Esophagus mucosa (tissue), 1 donor: ENCODE measurements at regions not wholly inside any gene's neighbourhood (a gene's known extent, or its start where the extent isn't known, plus 50 kb on each side); places are given as distances from the start of the nearest gene placed in this dataset.

Experiments
- ATAC-seq: fragments of 200-7000 bp; cut with Tn5 transposase; one replicate; pipeline ENCODE4 v1.9.1; 2020
- donor health status: DM: yes; HTN: yes; CAD: no.

- no peak for ATAC-seq
Observed at GRCh38 chr4:162458051-162458450, 294.3 kb upstream of the FSTL5 start.

GRCh38 chr4:162457071-162457865 lies 293.5 kb upstream of the FSTL5 start:
- peak; percentile 77 for ATAC-seq

DNA sequence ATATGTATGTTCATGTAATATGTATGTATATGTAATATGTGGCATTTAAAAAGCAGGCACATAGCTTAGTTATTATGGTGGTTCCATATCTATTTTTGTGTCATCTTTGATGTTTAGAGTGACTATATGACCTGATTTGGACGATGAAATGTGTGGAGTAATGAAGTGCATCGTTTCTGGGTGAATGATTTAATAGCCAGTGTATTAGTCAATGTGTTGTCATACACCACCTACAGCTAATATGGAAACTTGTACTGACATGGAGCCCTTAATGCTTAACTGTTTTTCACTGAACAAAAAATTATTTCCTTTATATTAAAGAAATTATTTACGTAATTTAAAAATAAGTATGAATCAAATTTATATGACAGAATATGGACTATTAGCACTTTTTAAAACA lies 292.3 kb upstream of the FSTL5 start:
- no peak for ATAC-seq

DNA sequence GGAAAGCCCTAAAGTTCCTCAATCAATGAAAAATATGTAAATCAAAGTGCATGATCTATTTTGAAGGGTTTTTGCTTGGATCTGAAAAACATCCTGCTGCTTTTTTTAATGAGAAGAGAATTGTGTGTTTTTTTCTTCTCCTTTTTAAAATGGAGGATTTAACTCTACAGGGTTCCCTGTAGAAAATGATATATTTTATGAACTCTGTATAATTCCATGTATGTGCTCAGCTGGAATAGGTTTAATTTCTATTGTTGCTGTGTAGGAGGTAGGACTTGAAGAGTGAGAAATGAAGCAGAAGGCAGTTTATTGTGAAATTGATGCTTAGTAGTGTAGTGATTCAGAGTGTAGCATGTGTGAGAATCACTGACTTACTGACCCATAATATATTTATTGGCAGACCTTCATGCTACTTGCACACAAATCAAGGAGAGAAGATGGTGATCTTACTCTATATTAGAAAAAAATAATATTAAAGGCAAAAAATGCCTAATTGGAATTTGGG lies 286.8 kb upstream of the FSTL5 start:
- ATAC-seq = no peak

- no peak for ATAC-seq
Observed at GRCh38 chr4:162443510-162443909, 279.7 kb upstream of the FSTL5 start.

GRCh38 chr4:162442128-162442527 lies 278.3 kb upstream of the FSTL5 start:
- no peak for ATAC-seq

DNA sequence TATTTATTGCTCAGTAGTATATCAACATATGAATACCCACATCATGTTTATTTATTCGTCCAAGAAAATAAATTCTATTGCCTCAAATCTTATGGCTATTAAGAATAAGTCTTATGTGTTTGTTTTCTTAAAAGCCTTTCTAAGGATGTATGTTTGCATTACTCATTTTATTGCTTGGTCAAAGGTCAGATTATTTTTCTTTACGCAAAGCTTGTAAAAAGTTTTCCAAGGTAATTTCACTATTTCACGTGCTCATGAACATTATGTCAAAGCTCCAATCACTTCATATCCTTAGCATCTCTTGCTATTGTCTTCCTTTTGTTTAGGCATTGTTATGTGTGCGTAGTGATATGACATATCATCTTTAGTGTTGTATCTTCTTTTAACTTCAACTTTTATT lies 258.5 kb upstream of the FSTL5 start:
- no peak for ATAC-seq

GRCh38 chr4:162410854-162411253 lies 247.1 kb upstream of the FSTL5 start:
- no peak for ATAC-seq

DNA sequence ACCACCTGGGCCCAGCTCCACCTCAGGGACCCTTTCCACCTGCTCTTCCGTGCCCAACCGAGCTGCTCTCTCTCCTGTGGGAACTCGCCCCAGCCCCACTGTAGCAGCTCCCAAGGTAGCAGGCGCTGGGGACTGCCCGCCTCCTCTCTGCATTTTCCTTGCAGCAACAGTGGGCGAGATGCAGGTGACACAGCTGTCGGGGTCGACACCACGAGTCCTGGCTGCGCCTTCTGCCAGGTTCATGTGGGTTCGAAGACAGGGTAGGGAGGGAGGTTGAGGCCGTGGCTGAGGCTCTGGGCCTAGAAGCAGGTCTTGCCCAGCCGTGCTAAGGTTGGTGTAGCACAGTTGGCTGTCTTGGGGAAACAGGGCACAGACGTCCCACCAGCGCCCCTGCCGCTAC lies 245.2 kb upstream of the FSTL5 start:
- ATAC-seq = no peak

GRCh38 chr4:162408309-162408708 lies 244.5 kb upstream of the FSTL5 start:
- ATAC-seq = no peak

DNA sequence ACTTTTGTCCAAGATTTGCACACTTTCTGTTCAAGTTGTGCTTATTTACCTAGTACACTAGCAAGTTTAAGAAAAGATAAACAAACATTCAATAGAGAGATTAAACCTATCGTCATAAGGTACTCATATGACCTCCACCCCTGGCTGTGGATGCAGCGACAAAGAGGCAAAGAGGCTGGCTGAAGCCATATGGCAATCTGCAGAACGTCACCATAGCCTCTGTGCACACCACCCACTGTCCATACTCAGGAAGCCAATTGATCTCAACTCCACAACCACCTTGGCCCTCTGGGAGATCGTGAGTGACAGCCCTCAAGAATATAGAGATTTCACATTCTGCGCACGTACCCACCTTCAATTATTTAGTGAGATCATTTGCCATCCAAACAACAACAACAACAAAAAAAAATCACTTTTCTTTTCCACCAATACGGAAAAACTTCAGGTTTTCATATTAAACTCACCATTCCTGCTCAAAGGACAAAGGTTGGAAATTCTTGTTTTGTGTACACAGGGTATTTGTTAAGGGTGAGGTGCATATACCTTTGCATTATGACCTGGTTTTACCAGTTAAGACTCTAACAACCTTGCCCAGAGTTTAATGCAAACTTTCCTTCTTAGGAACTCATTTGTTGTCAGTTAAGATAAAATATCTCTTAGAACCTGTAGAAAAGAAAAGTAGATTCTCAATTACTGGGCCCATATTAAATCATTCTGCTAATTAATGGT lies 243.0 kb upstream of the FSTL5 start:
- ATAC-seq = no peak

DNA sequence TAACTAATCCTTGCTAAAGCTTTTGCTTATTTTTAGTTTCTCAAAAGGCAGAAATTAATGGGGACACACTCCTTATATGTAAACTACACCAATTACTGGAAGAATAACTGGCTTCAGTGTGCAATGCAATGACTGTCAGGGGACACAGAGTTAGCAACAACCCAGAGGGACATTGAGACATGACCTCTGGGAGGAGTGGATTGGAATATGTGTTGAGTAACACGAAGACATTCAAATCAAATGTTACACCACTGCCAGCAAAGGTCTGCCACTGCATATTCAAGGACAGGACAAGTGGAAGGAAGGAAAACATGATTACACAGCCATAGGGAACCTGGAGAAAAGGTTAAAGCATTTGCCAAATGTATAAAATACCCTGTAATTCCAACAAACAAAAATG lies 240.1 kb upstream of the FSTL5 start:
- ATAC-seq = no peak

GRCh38 chr4:162403419-162403818 lies 239.6 kb upstream of the FSTL5 start:
- ATAC-seq = no peak

DNA sequence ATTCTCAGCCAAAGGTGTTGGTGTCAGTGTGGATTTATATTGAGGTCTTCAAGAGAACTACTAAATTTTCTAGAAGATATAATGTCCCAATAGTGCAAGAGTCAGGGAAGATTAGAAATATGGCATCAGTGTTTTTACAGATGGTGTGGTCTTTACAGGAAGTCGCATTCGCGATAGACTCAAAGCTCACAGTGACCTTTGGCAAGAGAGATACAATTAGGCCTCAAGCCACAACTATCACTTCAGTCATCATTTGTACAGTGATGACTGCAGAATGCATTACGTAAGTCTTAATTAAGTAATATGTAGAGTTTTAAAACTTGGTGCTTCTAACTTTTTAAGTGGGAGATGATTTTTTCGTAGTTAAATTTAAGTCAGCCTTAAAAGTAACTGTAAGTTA lies 237.2 kb upstream of the FSTL5 start:
- no peak for ATAC-seq

- no peak for ATAC-seq
Observed at GRCh38 chr4:162392946-162393345, 229.1 kb upstream of the FSTL5 start.

DNA sequence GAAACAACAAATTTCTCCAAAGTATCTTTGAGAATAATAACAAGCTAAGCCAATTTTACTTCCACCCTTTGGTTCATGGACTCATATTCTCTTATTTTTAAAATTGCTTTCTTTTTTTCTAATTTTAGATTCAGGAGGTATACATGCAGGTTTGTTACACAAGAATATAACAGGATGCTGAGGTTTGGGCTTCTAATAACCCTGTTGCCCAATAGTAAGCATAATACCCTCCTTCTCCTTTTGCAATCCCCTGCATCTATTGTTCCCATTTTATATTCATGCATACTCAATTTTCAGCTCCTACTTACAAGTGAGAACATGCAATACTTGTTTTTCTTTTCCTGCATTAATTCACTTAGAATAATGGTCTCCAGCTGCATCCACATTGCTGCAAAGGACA lies 202.3 kb upstream of the FSTL5 start:
- no peak for ATAC-seq

DNA sequence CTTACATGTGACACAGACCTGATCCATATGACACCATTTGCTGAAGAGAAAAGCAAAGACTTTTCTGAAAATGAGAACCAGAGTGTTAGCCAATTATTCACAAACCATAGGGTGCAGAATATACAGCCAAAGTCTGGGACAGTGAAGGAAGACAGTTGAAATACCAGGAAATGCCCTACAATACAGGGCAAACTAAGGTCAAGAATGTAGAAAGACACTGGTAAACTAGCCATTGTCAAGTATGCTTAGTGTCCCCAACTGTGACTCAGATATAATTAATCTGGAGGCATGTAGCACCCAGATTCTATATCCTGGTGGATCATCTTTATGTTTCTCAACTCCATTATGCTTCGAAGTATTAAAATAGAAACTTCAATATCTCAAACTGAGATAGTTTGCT lies 200.9 kb upstream of the FSTL5 start:
- peak; percentile 31 for ATAC-seq

DNA sequence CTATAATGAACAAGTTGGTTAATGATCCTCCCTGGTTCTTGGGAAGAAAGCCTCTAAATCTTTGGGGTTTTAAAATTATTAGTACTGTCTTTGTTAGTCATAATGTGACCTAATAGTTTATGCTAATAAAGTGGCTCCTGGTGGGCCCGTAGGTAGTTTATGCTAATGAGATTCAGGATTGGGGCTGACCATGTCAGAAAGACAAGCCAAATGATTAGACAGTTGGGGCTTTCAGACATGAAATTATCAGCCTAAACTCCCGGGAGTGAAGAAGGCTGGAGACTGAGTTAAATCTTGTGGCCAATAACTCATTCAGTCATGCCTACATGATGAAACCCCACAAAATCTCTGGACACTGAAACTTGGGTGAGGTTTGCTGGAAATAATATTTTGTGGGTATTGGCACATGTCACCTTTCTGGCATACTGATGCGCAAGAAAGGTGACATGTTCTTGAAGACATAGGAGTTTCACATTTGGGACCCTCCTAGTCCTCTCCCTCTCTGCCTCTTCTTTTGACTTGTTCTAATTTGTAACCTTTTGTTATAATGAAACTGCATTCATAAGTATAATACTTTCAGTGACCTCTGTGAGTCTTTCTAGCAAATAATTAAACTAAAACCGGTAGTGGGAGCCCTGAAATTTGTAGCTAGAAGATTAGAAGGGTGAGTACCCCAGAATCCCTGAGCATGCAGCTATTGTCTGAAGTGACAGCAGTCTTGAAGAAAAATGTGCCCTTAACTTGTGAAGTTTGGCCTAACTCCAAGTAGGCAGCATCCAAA lies 196.8 kb upstream of the FSTL5 start:
- ATAC-seq = no peak

- ATAC-seq = no peak
Observed at GRCh38 chr4:162356181-162356580, 192.4 kb upstream of the FSTL5 start.

DNA sequence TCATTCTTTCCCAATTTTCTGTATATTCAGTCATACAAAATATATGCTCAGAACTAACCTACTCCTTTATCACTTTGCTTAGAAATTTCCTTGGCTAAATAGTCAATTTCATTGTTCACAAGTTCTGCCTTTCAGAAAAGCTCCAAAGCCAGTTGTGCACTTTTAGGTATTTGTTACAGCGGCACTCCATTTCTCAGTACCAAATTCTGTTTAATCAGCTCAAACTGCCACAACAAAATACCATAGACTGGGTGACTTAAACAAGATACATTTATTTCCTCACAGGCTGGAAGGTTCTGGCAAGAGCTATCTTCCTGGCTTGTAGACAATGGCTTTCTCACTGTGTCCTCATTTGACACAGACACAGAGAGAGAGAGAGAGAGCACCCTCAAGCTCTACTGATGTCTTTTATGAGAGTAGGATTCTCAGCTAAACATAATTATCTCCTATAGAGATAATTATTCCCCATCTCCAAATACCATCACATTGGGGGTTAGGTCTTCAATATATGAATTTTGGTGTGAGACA lies 188.8 kb upstream of the FSTL5 start:
- no peak for ATAC-seq

GRCh38 chr4:162350331-162350730 lies 186.5 kb upstream of the FSTL5 start:
- no peak for ATAC-seq

- ATAC-seq = no peak
Observed at GRCh38 chr4:162349395-162349794, 185.6 kb upstream of the FSTL5 start.

DNA sequence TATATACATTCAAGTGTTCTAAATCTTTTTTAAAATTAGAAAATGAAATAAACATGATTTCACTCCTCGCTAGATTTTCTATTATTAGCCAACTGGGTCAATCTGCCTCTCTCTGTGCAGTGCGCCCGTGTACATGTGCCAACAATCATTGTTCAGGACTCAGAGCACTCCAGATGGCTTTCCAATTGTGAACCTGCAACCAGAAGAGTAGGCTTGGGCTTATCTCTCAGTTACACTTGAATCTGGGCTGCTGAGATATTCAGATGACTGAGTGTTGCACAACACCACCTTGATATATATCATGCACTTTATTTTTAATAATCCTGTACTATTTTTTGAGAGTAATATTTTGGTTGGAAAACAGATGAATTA lies 184.0 kb upstream of the FSTL5 start:
- ATAC-seq = no peak
